ENCODE measurements at regions not wholly inside any gene's neighbourhood (a gene's known extent, or its start where the extent isn't known, plus 50 kb on each side); places are given as distances from the start of the nearest gene placed in this dataset.

DNA sequence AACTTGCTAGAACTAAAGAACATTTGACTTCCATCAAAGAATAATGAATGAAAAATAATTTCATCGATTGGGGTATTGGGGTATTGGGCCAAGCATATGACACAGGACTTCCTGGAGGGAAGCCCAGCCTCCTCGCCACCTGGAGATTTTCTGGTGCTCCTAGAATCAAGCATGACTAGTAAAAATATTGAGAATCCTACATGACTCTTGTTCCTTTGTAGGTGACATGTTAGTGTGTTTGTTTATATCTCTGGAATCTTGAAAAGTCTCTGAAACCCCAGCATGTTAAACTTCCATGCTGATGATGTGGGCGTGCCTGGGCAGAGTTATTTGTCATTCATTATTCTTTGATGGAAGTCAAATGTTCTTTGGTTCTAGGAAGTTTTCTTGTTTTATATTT, 90.1 kb upstream of the EPHB3 start:
- TF ChIP-seq, protein P1, sequence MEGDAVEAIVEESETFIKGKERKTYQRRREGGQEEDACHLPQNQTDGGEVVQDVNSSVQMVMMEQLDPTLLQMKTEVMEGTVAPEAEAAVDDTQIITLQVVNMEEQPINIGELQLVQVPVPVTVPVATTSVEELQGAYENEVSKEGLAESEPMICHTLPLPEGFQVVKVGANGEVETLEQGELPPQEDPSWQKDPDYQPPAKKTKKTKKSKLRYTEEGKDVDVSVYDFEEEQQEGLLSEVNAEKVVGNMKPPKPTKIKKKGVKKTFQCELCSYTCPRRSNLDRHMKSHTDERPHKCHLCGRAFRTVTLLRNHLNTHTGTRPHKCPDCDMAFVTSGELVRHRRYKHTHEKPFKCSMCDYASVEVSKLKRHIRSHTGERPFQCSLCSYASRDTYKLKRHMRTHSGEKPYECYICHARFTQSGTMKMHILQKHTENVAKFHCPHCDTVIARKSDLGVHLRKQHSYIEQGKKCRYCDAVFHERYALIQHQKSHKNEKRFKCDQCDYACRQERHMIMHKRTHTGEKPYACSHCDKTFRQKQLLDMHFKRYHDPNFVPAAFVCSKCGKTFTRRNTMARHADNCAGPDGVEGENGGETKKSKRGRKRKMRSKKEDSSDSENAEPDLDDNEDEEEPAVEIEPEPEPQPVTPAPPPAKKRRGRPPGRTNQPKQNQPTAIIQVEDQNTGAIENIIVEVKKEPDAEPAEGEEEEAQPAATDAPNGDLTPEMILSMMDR (IDR thresholded peaks at IDR 0.05), result no peak
- TF ChIP-seq POLR2A (IDR thresholded peaks at IDR 0.05), result no peak

Measured in thyroid gland (tissue), 4 donors.